ENCODE measurements at regions not wholly inside any gene's neighbourhood (a gene's known extent, or its start where the extent isn't known, plus 50 kb on each side); places are given as distances from the start of the nearest gene placed in this dataset.

DNA sequence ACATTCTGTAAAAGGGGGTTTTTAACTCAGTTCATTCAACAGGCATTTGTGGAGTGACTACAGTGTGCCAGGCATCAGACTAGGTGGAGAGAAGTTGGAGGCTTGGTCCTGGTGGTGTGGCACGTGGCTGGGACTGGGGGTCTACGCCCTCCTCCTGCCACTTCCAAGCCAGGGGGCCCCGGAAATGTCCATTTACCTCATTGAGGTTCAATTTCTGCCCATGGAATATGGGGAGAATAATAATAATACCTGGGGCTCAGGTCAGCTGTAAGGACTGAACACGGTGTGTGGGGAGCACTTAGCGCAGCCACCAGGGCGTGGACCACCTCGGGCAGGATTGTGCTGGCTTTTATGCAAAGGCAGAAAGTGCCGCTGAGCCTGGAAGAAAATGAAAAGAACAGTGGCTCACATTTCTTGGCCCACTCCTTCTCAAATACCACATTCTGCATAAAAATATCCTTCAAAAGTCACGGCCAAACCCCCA lies 229.4 kb downstream of the ANKRD60 start:
- TF ChIP-seq CTCF (conservative IDR thresholded peaks at IDR 0.05): no peak
- TF ChIP-seq ZFX (IDR thresholded peaks at IDR 0.05): no peak
